ENCODE measurements at regions not wholly inside any gene's neighbourhood (a gene's known extent, or its start where the extent isn't known, plus 50 kb on each side); places are given as distances from the start of the nearest gene placed in this dataset.

DNA sequence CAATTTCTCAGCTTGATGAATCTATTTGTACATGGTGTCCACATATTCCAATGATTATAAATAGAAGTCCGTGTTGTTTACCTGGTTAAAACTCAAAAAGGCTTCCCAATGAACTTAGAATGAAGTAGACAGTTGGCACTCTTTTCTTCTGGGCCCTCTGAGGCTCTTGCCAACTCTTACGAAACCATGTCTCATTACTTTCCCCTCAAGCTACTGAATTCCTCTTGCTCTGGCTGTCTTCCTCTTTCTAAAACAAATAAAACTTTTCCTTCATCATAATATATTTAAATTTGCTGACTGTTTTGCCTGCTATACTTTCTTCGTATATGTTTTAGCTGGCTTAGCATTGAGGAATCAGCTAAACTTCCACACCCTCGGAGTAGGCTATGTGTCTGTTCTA, 139.7 kb downstream of the SLITRK6 start:
- H3K36me3 Mint-ChIP-seq (ENCODE audit: low read depth): no peaks in the 10 kb centered on the region
- no peak overlapping the region for H3K4me3 Mint-ChIP-seq (ENCODE audit: low read depth)
- DNase-seq (ENCODE audit: low spot score): no peak
- intact Hi-C loops (cut with micrococcal nuclease): no loop called here
- H3K27ac Mint-ChIP-seq: no peak overlapping the region
- H3K4me1 Mint-ChIP-seq (ENCODE audit: low read depth): no peaks in the 10 kb centered on the region
- H3K9me3 Mint-ChIP-seq: peaks cover 6% of the 10 kb centered on the region
- no peaks in the 10 kb centered on the region for H3K27me3 Mint-ChIP-seq (ENCODE audit: low read depth)

DNA sequence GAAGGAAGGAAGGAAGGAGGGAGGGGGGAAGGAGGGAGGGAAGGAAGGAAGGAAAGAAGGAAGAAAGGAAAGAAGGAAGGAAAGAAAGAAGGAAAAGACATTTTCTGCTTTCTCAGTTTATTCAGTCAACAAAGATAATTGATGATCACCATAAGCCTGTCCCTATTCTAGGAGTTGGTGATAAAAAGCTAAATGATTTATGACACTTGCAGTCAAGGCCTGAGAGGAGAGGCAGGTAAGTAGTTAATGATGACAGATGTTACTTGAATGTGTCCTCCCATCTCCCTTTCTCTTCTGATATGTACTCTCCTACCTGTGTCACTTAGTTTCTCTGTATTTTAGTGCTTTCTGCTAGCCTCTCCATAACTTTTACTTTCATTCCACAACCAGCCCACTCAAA, 141.3 kb downstream of the SLITRK6 start:
- Mint-ChIP-seq H3K9me3 (peaks cover 9% of the 10 kb centered on the region), H3K27me3 (ENCODE audit: low read depth) (no peaks in the 10 kb centered on the region), H3K4me1 (ENCODE audit: low read depth) (no peaks in the 10 kb centered on the region), H3K36me3 (ENCODE audit: low read depth) (no peaks in the 10 kb centered on the region), H3K4me3 (ENCODE audit: low read depth) (no peak overlapping the region), H3K27ac (no peak overlapping the region)
- intact Hi-C loops (cut with micrococcal nuclease): no loop called here
- DNase-seq (ENCODE audit: low spot score): no peak

- Mint-ChIP-seq H3K27me3 (ENCODE audit: low read depth) (no peaks in the 10 kb centered on the region), H3K4me3 (ENCODE audit: low read depth) (no peak overlapping the region)
- intact Hi-C loops (cut with micrococcal nuclease): no loop called here
Observed at GRCh38 chr13:85655040-85655439, 144.2 kb downstream of the SLITRK6 start.

GRCh38 chr13:85654227-85654626, 145.0 kb downstream of the SLITRK6 start:
- Mint-ChIP-seq H3K27me3 (ENCODE audit: low read depth) (no peaks in the 10 kb centered on the region), H3K27ac (no peak overlapping the region), H3K9me3 (peaks cover 7% of the 10 kb centered on the region), H3K4me1 (ENCODE audit: low read depth) (no peaks in the 10 kb centered on the region), H3K36me3 (ENCODE audit: low read depth) (no peaks in the 10 kb centered on the region), H3K4me3 (ENCODE audit: low read depth) (no peak overlapping the region)
- intact Hi-C loops (cut with micrococcal nuclease): no loop called here
- no peak for DNase-seq (ENCODE audit: low spot score)

More at GRCh38 chr13:85655040-85655439, 144.2 kb downstream of the SLITRK6 start:
- Mint-ChIP-seq H3K36me3 (ENCODE audit: low read depth) (no peaks in the 10 kb centered on the region), H3K9me3 (peaks cover 7% of the 10 kb centered on the region), H3K27ac (no peak overlapping the region), H3K4me1 (ENCODE audit: low read depth) (no peaks in the 10 kb centered on the region)
- no peak for DNase-seq (ENCODE audit: low spot score)

- H3K27me3 Mint-ChIP-seq (ENCODE audit: low read depth): no peaks in the 10 kb centered on the region
Observed at GRCh38 chr13:85653681-85654080, 145.5 kb downstream of the SLITRK6 start.

DNA sequence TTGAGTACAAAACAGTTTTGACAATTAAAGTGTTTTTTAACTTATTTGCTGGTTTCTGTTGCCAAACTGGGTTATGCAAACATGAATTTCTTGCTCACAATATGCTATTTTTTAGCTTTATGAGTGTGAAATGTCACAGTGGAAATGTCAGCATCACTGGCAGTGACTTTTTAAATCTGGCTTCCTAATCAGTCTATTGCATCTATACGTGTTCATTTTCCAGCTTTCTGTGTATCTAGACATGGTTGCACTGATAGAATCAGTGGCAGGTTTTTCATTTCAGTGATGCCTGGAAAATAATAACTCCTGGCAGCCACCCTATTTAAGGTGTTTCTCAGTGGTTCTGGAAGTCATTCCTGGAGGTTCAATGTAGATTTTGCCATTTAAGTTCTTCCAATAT, 146.7 kb downstream of the SLITRK6 start:
- Mint-ChIP-seq H3K27me3 (ENCODE audit: low read depth) (no peaks in the 10 kb centered on the region), H3K4me3 (ENCODE audit: low read depth) (no peak overlapping the region), H3K36me3 (ENCODE audit: low read depth) (no peaks in the 10 kb centered on the region), H3K9me3 (peaks cover 7% of the 10 kb centered on the region), H3K4me1 (ENCODE audit: low read depth) (no peaks in the 10 kb centered on the region), H3K27ac (no peak overlapping the region)
- intact Hi-C loops (cut with micrococcal nuclease): no loop called here
- DNase-seq (ENCODE audit: low spot score): no peak

More at GRCh38 chr13:85653681-85654080, 145.5 kb downstream of the SLITRK6 start:
- H3K4me1 Mint-ChIP-seq (ENCODE audit: low read depth): no peaks in the 10 kb centered on the region
- no peak overlapping the region for H3K4me3 Mint-ChIP-seq (ENCODE audit: low read depth)
- no peak for DNase-seq (ENCODE audit: low spot score)
- peaks cover 7% of the 10 kb centered on the region for H3K9me3 Mint-ChIP-seq
- intact Hi-C loops (cut with micrococcal nuclease): no loop called here
- H3K36me3 Mint-ChIP-seq (ENCODE audit: low read depth): no peaks in the 10 kb centered on the region
- no peak overlapping the region for H3K27ac Mint-ChIP-seq

GRCh38 chr13:85651440-85651839, 147.8 kb downstream of the SLITRK6 start:
- Mint-ChIP-seq H3K4me1 (ENCODE audit: low read depth) (no peaks in the 10 kb centered on the region), H3K27ac (no peak overlapping the region), H3K4me3 (ENCODE audit: low read depth) (no peak overlapping the region), H3K9me3 (peaks cover 4% of the 10 kb centered on the region), H3K36me3 (ENCODE audit: low read depth) (no peaks in the 10 kb centered on the region), H3K27me3 (ENCODE audit: low read depth) (no peaks in the 10 kb centered on the region)
- no peak for DNase-seq (ENCODE audit: low spot score)
- intact Hi-C loops (cut with micrococcal nuclease): no loop called here

GRCh38 chr13:85650613-85651012, 148.6 kb downstream of the SLITRK6 start:
- Mint-ChIP-seq H3K36me3 (ENCODE audit: low read depth) (no peaks in the 10 kb centered on the region), H3K9me3 (peaks cover 4% of the 10 kb centered on the region), H3K4me3 (ENCODE audit: low read depth) (no peak overlapping the region), H3K27me3 (ENCODE audit: low read depth) (no peaks in the 10 kb centered on the region), H3K4me1 (ENCODE audit: low read depth) (no peaks in the 10 kb centered on the region), H3K27ac (no peak overlapping the region)
- no peak for DNase-seq (ENCODE audit: low spot score)
- intact Hi-C loops (cut with micrococcal nuclease): no loop called here

DNA sequence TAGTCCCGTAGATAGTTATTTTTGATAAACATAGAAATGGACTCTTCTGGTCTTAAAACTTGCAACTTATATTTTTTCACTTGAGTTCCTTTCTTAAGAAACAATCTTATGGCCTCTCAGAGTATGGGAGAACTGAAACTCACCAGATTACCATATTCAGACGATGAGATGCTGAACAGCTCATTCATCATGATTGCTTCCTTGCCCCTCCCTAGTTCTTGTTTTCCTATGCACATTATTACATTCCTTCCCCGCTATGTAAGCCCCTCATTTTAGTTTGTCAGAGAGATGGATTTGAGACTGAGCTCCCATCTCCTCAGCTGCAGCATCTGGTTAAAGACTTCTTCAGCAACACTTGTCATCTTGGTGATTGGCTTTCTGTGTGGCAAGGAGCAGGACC, 158.5 kb downstream of the SLITRK6 start:
- peaks cover 3% of the 10 kb centered on the region for H3K9me3 Mint-ChIP-seq
- DNase-seq (ENCODE audit: low spot score): no peak
- intact Hi-C loops (cut with micrococcal nuclease): no loop called here
- no peaks in the 10 kb centered on the region for H3K36me3 Mint-ChIP-seq (ENCODE audit: low read depth)
- H3K27me3 Mint-ChIP-seq (ENCODE audit: low read depth): no peaks in the 10 kb centered on the region
- no peak overlapping the region for H3K4me3 Mint-ChIP-seq (ENCODE audit: low read depth)
- no peaks in the 10 kb centered on the region for H3K4me1 Mint-ChIP-seq (ENCODE audit: low read depth)
- H3K27ac Mint-ChIP-seq: no peak overlapping the region

- Mint-ChIP-seq H3K4me1 (ENCODE audit: low read depth) (no peaks in the 10 kb centered on the region), H3K27me3 (ENCODE audit: low read depth) (no peaks in the 10 kb centered on the region), H3K4me3 (ENCODE audit: low read depth) (no peak overlapping the region), H3K9me3 (peaks cover 3% of the 10 kb centered on the region), H3K27ac (no peak overlapping the region), H3K36me3 (ENCODE audit: low read depth) (no peaks in the 10 kb centered on the region)
- intact Hi-C loops (cut with micrococcal nuclease): no loop called here
- no peak for DNase-seq (ENCODE audit: low spot score)
Observed at GRCh38 chr13:85638815-85639393, 160.3 kb downstream of the SLITRK6 start.

- DNase-seq (ENCODE audit: low spot score): no peak
- intact Hi-C loops (cut with micrococcal nuclease): no loop called here
- Mint-ChIP-seq H3K9me3 (peaks cover 3% of the 10 kb centered on the region), H3K27me3 (ENCODE audit: low read depth) (no peaks in the 10 kb centered on the region), H3K4me3 (ENCODE audit: low read depth) (no peak overlapping the region), H3K36me3 (ENCODE audit: low read depth) (no peaks in the 10 kb centered on the region), H3K27ac (no peak overlapping the region), H3K4me1 (ENCODE audit: low read depth) (no peaks in the 10 kb centered on the region)
Observed at GRCh38 chr13:85638265-85638664, 161.0 kb downstream of the SLITRK6 start.

GRCh38 chr13:85632526-85633195, 166.6 kb downstream of the SLITRK6 start:
- H3K27ac Mint-ChIP-seq: no peak overlapping the region
- no peaks in the 10 kb centered on the region for H3K9me3 Mint-ChIP-seq
- intact Hi-C loops (cut with micrococcal nuclease): no loop called here
- no peak overlapping the region for H3K4me3 Mint-ChIP-seq (ENCODE audit: low read depth)
- no peaks in the 10 kb centered on the region for H3K27me3 Mint-ChIP-seq (ENCODE audit: low read depth)
- no peak for DNase-seq (ENCODE audit: low spot score)
- no peaks in the 10 kb centered on the region for H3K36me3 Mint-ChIP-seq (ENCODE audit: low read depth)
- no peaks in the 10 kb centered on the region for H3K4me1 Mint-ChIP-seq (ENCODE audit: low read depth)

GRCh38 chr13:85631801-85632200, 167.4 kb downstream of the SLITRK6 start:
- Mint-ChIP-seq H3K4me3 (ENCODE audit: low read depth) (no peak overlapping the region), H3K9me3 (no peaks in the 10 kb centered on the region), H3K36me3 (ENCODE audit: low read depth) (no peaks in the 10 kb centered on the region), H3K4me1 (ENCODE audit: low read depth) (no peaks in the 10 kb centered on the region), H3K27ac (no peak overlapping the region), H3K27me3 (ENCODE audit: low read depth) (no peaks in the 10 kb centered on the region)
- DNase-seq (ENCODE audit: low spot score): no peak
- intact Hi-C loops (cut with micrococcal nuclease): no loop called here

Measured in activated T-helper 2 cell treated with anti-CD3 and anti-CD28 coated beads, Interferon-gamma antibody, Interleukin-2, Interleukin-4, amounts not matched to agents 10 μg/mL and 5 μg/mL and 100 μg/mL, durations not matched to agents 14 hours and 24 hours and 36 hours (primary cell).